ENCODE measurements at regions not wholly inside any gene's neighbourhood (a gene's known extent, or its start where the extent isn't known, plus 50 kb on each side); places are given as distances from the start of the nearest gene placed in this dataset.
"Not testable (repeated sequence)": the region's sequence is repeated elsewhere in the genome, so short reads cannot be mapped to it uniquely, and the experiment has no call there.

GRCh38 chr6:11410539-11411307, 126.8 kb upstream of the TMEM170B start:
- no peak for DNase-seq (ENCODE audit: low read depth)

DNA sequence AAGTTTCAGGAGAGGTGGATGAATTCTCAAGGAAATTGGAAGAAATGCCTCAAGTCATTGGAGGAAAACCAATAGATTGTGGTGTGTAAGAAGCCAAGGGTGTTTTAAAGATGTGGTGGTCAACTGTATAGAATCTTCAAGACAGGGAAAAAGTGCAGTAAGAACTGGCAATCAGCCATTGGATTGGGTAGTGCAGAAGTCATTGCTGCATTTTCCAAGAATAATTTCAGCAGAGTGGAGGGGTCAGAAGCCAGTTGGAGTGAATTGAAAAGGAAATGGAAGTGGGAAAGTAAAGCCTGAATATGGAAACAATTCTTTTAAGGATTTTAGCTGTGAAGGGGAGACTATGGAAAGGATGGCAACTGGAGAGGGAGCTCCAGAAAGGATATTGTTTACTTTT, 128.2 kb upstream of the TMEM170B start:
- no peak for DNase-seq (ENCODE audit: low read depth)

GRCh38 chr6:11407414-11407813, 130.1 kb upstream of the TMEM170B start:
- no peak for DNase-seq (ENCODE audit: low read depth)

- no peak for DNase-seq (ENCODE audit: low read depth)
These were observed 132.7 kb upstream of the TMEM170B start for GRCh38 chr6:11404838-11405237.

DNA sequence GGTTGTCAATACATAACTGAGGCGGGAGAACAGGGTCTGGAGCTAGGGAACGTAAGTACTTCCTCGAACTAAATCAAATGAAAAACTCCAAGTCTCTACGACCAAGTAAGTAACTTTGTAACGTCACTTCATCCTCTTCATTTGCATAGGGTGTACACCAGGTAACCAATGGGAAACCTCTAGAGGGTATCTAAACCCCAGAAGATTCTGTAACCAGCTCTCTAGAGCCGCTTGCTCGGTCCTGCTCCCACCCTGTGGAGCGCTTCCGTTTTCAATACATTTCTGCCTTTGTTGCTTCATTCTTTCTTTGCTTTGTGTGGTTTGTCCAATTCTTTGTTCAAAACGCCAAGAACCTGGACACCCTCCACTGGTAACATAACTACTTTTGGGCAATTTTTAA, 133.5 kb upstream of the TMEM170B start:
- DNase-seq (ENCODE audit: low read depth) = no peak

DNA sequence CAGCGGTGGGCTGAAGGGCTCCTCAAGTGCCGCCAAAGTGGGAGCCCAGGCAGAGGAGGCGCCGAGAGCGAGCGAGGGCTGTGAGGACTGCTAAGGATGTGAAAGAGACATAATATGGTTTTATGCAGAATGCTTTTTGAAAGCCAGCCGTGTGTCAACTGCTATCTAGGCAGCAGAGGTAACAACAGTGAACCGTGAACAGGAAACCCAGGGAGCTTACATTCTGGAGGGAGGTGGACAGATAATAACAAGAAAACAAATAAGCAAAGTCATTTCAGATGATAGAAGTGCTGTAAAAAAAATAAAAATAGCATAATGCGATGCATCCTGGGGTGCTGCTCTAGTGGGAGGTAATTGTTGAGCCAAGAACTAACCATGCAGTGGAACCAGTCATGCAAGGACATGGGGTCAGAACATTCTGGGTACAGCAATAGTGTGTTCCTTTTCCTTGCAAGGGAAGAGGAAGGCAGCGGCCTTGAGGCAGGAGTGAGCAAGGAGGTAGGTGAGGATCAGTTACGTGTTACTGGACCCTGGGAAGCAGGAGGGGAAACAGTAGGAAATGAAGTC, 134.4 kb upstream of the TMEM170B start:
- DNase-seq (ENCODE audit: low read depth) = no peak

- DNase-seq (ENCODE audit: low read depth) = not testable (repeated sequence)
These were observed 135.0 kb upstream of the TMEM170B start for GRCh38 chr6:11402581-11402980.

DNA sequence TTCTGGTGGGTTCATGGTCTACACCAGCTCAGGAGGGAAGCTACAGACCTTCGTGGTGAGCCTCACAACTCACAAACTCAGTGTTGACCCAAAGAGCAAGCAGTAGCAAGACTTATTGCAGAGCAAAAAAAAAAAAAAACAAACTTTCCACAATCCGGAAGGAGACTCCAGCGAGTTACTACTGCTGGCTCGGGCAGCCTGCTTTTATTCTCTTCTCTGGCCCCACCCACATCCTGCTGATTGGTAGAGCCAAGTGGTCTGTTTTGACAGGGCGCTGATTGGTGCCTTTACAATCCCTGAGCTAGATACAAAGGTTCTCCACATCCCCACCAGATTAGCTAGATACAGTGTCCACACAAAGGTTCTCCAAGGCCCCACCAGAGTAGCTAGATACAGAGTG, 135.6 kb upstream of the TMEM170B start:
- DNase-seq (ENCODE audit: low read depth) = not testable (repeated sequence)

- DNase-seq (ENCODE audit: low read depth) = no peak
These were observed 138.9 kb upstream of the TMEM170B start for GRCh38 chr6:11398451-11399326.

DNA sequence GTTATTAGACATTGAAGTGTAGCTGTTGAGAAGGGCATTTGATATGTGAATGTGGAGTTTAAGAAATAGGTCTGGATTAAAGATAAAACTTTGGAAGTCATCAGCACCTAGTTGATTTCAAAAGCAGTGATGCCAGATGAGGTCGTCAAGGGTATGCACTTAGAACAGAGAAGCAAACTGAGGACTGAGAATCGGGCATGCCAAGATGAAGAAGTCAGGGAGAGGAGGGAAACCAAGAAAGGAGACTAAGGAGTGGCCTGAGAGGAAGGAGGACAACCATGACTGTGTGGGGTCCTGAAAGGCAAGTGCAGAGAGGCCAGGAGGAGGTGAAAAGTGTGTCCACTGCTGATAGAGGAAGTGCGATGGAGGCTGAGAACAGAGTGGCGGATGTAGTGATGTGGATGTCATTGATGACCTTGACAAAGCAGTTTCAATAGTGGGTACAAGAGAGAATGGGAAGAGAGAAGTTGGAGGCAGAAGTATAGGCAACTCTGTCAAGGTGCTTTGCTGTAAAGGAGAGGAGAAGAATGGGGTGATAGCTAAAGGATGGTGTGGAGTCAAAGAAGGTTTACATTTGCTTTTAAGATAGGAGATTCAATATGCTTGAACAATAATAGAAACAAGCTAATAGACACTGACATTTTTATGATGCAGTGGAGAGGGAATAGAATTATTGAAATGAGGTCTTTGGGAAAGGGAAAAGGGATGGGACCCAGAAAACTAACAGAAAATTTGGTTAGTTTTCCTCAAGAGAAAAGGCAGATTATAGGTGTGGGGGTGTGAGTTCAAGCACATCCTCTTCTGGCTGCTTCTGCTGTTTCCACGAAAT, 139.7 kb upstream of the TMEM170B start:
- no peak for DNase-seq (ENCODE audit: low read depth)

DNA sequence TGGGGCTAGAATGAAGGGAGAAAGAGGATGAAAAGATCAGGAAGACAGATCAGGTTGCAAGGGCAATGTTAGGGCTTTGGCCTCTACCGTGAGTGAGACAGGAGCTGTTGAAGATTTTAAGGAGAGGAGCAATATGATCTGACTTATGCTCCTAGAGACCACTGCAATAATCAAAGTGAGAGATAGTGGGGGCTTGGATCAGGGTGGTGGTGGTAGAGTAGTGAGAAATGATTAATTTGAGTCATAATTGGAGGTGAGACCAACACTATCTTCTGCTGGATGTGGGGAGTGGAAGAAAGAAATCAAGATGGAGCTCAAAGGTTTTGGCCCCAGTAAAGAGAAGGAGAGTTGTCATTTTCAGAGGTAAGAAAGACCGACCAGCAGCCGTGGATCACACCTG, 140.7 kb upstream of the TMEM170B start:
- DNase-seq (ENCODE audit: low read depth) = no peak

DNA sequence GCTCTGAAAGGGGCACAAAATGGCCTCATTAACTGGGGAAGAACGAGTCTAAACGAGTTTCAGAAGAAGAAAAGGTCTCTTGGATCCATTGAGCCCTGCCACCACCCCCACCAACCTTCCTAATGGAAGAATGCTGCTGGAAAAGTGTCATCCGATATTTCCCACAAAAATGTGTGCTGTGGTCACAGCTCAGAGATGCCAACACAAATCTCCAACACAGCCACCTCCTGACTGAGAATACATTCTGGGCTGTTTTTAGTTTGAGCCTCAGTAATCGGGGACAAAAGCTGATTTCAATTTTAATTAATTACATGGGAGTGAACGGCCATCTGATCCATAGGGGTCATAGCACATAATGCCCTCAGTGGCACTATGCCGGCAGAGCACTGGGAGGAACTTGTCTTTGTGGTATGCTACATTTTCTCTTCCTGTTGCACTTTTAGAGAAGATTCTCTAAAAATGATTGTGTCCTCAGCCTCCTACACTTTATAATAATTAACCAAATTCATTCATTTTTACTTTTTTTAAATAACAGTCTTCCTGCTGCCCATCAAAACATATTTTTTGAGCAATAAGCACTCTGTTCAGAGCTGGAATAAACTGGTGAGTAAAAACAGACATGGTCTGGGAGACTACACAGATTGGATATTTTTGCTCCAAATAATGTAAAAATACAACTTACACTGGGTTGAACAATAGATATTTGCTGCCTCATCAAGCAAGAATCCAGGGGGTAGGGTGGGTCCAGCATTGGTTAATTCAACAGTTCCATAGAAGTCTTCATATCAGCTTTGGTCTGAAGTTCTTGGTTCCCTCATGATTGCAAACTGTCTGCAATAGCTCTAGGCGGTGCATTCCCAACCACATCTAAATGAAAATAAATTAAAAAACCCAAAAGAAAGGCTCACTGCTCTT, 143.6 kb upstream of the TMEM170B start:
- DNase-seq (ENCODE audit: low read depth) = peak; percentile 86

GRCh38 chr6:11392778-11393507, 144.6 kb upstream of the TMEM170B start:
- peak; percentile 39 for DNase-seq (ENCODE audit: low read depth)

DNA sequence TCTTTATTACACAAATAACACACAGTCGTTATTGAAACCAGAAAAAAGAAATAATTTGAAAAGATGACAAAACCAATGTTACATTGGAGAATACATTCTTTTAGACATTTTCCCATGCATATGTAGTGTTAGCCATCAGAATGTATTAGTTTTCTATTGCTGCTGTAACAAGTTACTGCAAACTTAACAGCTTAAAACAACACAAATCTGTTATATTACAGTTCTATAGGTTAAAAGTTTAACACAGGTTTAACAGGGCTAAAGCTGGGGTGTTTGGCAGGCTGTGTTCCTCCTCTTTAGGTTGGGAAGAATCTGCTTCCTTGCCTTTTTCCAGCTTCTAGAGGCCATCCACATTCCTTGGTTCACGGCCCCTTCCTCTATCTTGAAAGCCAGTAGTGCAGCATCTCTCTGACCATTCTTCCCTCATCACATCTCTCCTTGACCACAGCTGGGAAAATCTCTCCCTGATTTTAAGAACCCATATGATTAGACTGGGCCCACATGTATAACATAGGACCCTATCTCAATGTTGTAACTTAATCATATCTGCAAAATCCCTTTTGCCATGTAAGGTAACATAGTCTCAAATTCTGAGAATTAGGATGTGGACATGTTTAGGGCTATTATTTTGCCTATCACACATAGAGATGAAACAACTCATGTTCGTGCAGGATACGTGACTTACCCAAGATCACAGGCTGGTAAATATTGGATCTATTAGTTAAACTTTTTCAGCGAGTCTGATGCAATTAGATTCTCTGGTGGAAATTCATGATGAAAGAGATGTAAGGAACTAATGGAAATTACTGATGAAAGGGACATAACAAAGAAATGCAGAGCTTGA, 145.4 kb upstream of the TMEM170B start:
- DNase-seq (ENCODE audit: low read depth) = no peak

DNA sequence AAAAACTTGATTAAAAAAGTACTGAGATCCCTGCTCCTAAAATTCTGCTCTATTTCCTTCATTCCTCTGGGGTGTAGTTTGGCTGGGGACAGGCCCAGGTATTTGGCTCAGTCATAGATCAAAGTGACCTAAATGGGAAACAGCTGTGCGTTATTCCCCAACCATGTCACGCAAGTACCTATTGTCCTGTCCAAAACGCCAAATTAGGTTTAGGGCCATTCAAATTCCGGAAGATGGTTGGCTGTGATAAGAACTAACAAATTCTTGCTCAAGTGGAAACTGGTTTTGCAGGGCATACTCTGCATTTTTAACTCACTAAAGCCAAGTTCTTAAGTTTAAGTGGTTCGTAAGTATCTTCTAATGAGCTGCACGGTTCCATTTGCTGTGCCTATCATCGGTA, 147.6 kb upstream of the TMEM170B start:
- no peak for DNase-seq (ENCODE audit: low read depth)

GRCh38 chr6:11388983-11389944, 148.3 kb upstream of the TMEM170B start:
- DNase-seq (ENCODE audit: low read depth) = no peak

- no peak for DNase-seq (ENCODE audit: low read depth)
These were observed 149.7 kb upstream of the TMEM170B start for GRCh38 chr6:11387707-11388430.

Measured in myocyte (in vitro differentiated cells).